ENCODE measurements at regions not wholly inside any gene's neighbourhood (a gene's known extent, or its start where the extent isn't known, plus 50 kb on each side); places are given as distances from the start of the nearest gene placed in this dataset.
"Not testable (repeated sequence)": the region's sequence is repeated elsewhere in the genome, so short reads cannot be mapped to it uniquely, and the experiment has no call there.

- DNase-seq: no peak
These were observed 356.2 kb downstream of the GLRX3 start for GRCh38 chr10:130492266-130492934.

DNA sequence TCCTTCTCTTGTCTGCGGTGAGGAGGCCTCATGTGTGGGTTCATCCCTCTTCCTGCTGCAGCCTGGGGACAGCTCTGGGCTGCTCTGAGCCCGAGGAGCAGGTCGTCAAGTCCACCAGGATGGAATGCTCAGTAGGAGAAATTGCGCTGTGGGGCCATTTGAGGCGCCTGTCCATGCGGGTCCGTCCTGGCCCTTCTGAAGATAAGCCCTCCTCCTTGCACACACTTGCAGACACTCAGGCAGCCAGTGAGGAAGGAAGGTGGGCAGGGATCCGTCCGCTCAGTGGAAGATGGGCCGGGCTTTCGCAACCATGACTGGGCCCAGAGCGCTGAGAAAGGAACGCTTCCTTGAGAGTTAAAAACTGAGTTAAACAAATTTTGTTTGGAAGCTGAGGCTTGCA is 356.8 kb downstream of the GLRX3 start:
- no peak for DNase-seq

GRCh38 chr10:130493446-130494145 is 357.4 kb downstream of the GLRX3 start:
- DNase-seq: peak; percentile 74

DNA sequence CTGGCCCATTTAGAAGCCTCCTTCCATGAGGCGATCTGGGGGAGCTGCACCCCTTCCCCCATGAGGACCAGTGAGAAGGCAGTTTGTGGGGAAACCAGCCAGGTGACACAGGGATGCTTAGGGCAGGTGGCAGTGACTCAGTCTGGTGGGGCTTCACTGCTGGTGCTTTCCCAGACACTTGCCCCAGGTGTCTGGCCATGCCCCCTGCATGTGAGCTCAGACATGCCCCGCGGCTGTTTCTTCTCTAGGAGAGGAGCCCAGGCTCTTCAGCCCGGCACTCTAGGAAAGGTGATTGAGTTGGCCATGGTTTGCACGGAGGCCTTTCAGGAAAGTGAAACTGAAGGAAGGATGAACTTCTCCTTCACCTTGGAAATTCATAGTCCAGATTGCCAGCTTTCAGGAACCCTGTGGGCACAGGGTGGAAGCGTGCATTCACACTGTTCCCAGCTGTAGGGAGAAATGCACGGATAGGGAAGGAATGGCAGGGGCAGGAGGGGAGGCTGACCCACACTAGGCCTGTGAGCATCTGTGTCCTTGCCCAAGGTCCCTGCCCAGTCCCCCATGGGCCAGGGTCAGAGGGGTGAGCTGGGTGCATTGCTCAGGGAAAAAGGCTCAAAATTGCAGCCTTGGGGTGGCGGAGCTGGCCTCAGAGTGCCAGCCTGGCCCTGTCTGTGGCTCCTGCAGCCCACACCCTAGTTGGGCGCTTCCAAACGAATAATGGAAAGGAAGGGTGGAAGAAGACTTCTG is 359.1 kb downstream of the GLRX3 start:
- no peak for DNase-seq

DNA sequence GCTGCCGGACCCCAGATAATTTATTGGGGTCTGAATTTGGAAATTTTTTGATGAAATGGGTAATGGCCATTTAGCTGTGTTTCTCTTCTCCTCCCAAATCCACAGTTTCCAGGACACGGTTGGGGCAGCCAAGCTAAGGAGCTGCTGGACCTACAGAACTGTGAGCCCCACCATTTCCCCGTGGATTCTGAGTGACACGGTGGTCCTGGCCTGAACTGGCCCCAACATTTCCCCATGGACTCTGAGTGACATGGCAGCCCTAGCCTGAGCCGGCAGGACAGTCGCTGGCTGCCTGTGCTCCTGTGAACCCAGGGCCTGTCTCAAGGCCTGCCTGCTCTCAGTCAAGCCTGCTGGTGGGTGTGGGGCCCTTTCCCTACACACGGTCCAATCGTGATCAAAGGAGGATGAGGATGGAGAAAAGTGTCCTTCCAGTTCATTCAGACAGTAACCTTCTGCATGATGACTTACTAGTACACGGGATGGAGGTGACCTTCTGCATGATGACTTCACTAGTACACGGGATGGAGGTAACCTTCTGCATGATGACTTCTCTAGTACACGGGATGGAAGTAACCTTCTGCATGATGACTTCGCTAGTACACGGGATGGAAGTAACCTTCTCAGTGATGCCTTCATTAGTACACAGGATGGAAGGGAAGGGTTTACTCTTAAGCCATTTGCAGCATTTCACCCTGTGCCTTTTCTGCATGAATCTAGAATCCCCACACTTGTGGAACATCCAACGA is 359.9 kb downstream of the GLRX3 start:
- DNase-seq: peak; percentile 2

GRCh38 chr10:130497056-130498010 is 361.1 kb downstream of the GLRX3 start:
- no peak for DNase-seq

DNA sequence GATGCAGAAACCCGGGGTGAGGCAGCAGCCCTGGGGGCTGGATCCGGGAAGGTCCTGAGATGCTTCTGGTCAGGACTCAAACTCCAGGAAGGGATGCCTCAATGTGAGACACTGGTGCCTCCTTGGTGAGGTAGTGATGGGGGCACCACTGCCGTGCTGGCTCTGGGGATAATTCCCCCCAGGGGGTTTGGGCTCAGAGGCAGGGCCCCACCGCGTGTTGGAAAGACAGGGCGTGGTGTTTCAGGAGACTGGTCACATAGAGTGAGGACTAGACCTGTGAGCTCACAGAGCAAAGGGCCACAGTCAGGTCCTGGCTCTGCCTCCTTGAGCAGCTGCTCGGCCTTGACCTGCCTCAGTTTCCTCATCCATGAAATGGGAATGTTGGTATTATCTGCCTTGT is 361.9 kb downstream of the GLRX3 start:
- DNase-seq: no peak

GRCh38 chr10:130498934-130499333 is 362.7 kb downstream of the GLRX3 start:
- DNase-seq: no peak

DNA sequence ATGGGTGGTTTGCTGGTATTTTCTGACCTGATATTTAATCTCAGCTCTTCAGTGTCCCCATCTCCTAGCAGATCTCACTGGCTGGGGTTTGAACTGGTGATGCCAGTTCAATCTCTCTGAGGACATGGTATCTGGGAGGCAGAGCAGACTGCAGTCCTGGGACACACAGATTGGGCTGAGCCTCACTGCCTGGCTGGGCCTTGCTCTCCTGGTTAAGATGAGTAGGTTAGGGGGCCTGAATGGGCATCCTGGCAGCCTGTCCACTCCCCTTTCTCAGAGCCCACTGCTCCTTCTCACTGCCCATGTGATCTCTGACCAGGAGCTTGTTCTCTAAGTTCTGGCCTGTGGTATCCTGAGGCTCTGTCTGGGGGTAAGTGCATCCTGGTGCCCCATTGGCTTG is 363.4 kb downstream of the GLRX3 start:
- DNase-seq: no peak

DNA sequence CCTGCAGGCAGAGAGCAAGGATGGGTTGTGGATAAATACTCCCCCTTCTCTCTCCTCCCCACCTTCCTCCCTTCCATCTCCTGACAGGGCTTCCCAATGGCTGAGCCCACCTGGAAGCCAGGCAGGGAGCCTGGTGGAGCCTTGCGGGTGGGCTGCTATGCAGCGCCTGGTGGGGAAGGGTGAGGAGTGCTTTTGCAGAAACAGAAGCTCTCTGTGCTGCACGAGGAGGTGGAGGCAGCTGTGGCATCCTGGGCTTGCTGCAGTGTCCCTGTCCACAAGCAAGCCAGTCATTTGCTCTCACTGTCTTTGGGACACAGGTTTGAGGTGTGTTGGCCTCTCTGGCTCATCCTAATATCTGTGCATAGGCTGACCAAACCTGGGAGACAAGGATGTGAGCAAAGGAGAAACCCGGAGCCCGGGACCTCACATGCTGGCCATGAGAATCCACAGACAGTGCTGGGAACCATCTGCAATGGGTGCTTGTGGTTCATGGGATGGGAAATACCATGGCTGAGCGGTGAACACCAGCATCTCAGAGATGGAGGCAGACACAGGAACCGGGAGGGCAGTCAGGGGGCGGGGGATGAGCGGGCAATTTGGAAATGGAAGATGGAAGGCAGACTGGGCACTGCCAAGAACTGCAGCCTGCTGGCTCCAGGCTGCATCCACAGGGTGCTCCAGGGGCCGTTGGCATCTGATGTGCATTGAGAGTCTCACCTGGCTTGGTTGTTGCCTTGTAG is 364.2 kb downstream of the GLRX3 start:
- DNase-seq: no peak

DNA sequence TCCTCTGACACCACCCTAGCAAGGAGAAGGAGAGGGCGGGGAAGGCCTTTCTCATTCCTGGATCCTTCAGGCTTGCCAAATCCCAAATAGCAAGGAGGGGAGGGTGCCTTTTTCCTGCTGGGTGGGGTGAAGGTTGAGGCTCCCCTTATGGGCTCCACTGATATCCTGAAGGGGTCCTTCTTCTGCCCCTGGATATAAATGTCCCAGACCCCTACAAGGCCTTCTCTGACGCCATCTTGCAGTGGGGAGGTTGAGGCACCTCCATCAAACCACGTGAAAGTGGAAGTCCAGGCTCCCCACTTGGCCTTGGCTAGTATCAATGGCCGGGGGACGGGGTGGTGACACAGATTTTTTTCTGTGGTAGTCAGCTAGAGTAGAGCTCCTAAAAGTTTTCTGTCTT is 371.3 kb downstream of the GLRX3 start:
- DNase-seq: no peak

GRCh38 chr10:130509881-130510689 is 373.9 kb downstream of the GLRX3 start:
- no peak for DNase-seq

GRCh38 chr10:130510755-130511154 is 374.6 kb downstream of the GLRX3 start:
- DNase-seq: no peak

- DNase-seq: no peak
These were observed 375.6 kb downstream of the GLRX3 start for GRCh38 chr10:130511766-130512165.

DNA sequence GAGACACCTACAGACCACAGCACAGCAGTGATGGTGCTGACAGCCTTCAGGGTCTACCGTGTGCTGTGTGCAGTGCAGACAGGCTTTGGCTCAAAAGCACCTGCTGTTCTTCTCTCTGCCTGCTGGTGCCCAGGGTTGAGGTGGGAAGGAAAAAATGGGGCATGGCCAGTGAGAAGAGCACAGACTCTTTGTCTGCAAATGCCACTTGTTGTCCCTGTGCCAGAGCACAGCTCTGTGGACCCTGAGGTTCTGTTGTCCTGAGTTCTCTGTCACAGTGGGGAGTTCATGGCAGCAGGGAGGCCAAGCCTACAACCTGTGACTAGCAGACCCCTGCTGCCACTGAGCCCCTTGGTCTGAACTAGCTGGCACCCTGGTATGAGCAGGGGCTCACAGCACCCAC is 376.7 kb downstream of the GLRX3 start:
- no peak for DNase-seq

GRCh38 chr10:130513686-130514476 is 377.7 kb downstream of the GLRX3 start:
- no peak for DNase-seq

DNA sequence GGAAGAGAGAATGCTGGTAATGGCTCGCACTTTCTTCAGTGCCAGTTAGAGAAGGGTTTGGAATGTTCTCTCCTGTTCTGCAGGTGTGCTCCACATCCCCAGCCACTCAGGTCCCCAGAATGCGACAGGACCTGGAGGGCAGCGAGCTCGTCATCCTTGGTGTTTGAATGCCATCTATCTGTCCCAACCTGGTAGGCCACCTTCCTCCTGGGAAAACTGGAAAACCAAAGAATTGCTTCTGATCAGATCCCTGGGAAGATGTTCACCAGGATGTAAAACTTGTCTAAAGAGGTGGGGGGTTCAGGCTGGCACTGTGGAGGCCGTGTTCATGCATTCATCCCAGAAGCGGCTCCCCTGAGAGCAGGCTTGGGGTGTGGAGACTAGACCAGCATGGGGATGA is 379.5 kb downstream of the GLRX3 start:
- DNase-seq: no peak

- no peak for DNase-seq
These were observed 380.0 kb downstream of the GLRX3 start for GRCh38 chr10:130516141-130516735.

DNA sequence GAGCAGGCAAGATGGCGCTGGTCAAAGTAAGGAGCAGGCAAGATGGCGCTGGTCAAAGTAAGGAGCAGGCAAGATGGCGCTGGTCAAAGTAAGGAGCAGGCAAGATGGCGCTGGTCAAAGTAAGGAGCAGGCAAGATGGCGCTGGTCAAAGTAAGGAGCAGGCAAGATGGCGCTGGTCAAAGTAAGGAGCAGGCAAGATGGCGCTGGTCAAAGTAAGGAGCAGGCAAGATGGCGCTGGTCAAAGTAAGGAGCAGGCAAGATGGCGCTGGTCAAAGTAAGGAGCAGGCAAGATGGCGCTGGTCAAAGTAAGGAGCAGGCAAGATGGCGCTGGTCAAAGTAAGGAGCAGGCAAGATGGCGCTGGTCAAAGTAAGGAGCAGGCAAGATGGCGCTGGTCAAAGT is 382.7 kb downstream of the GLRX3 start:
- not testable (repeated sequence) for DNase-seq
